ENCODE measurements at regions not wholly inside any gene's neighbourhood (a gene's known extent, or its start where the extent isn't known, plus 50 kb on each side); places are given as distances from the start of the nearest gene placed in this dataset.

DNA sequence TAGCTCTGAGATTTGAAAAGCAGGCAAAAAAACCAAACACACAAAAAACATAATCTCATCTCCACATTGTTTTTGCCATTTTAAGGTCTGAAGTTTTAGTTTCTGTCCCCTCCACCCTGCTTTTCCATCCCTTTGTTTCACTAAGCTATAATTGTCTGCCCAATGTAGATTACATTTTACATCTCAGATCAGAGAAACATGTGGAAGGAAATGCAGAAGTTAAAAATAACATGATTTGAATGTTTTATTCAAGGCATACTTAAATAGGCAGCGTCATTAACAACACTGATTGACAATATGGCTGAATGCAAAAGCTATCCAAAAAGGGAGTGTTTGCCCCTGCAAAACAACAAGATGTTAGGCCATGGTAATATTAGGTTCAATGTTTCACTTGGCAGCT is 448.1 kb upstream of the ZNF385D start:
- TF ChIP-seq POLR2AphosphoS5 (IDR thresholded peaks at IDR 0.05) (no peak), EP300 (IDR thresholded peaks at IDR 0.05) (no peak), POLR2A (IDR thresholded peaks at IDR 0.05) (no peak)
- TF ChIP-seq, protein P1, sequence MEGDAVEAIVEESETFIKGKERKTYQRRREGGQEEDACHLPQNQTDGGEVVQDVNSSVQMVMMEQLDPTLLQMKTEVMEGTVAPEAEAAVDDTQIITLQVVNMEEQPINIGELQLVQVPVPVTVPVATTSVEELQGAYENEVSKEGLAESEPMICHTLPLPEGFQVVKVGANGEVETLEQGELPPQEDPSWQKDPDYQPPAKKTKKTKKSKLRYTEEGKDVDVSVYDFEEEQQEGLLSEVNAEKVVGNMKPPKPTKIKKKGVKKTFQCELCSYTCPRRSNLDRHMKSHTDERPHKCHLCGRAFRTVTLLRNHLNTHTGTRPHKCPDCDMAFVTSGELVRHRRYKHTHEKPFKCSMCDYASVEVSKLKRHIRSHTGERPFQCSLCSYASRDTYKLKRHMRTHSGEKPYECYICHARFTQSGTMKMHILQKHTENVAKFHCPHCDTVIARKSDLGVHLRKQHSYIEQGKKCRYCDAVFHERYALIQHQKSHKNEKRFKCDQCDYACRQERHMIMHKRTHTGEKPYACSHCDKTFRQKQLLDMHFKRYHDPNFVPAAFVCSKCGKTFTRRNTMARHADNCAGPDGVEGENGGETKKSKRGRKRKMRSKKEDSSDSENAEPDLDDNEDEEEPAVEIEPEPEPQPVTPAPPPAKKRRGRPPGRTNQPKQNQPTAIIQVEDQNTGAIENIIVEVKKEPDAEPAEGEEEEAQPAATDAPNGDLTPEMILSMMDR (IDR thresholded peaks at IDR 0.05) = no peak

All from stomach (tissue), 4 donors.